Immature natural killer cell (primary cell): ENCODE measurements at regions not wholly inside any gene's neighbourhood (a gene's known extent, or its start where the extent isn't known, plus 50 kb on each side); places are given as distances from the start of the nearest gene placed in this dataset.

Experiments used
- DNase-seq, 3 donors: peaks; one replicate each; pipeline ENCODE4 v3.0.0; 2022; ENCODE audit warnings: mixed read lengths in 1 of 3
- H3K27ac Mint-ChIP-seq, 6 donors: one replicate each; pipeline ENCODE4 v1.8.0; 2020; ENCODE audit warnings: mixed read lengths in 6 of 6, mild to moderate bottlenecking in 5 of 6, inconsistent platforms in 4 of 6, moderate library complexity in 3 of 6
- H3K27me3 Mint-ChIP-seq, 3 donors: one replicate each; pipeline ENCODE4 v1.8.0; 2020 to 2021; ENCODE audit warnings: low read depth in 3 of 3, mild to moderate bottlenecking in 3 of 3, mixed read lengths in 3 of 3, moderate library complexity in 3 of 3, inconsistent platforms in 1 of 3
- H3K36me3 Mint-ChIP-seq, 3 donors: one replicate each; pipeline ENCODE4 v1.8.0; 2020; ENCODE audit warnings: mixed read lengths in 3 of 3, inconsistent platforms in 2 of 3, mild to moderate bottlenecking in 2 of 3
- H3K4me1 Mint-ChIP-seq, 2 donors: one replicate each; pipeline ENCODE4 v1.8.0; 2020; ENCODE audit warnings: inconsistent platforms in 2 of 2, mild to moderate bottlenecking in 2 of 2, mixed read lengths in 2 of 2, moderate library complexity in 1 of 2
- H3K4me3 Mint-ChIP-seq, 5 donors: one replicate each; pipeline ENCODE4 v1.8.0; 2020; ENCODE audit warnings: mild to moderate bottlenecking in 5 of 5, mixed read lengths in 5 of 5, inconsistent platforms in 3 of 5, moderate library complexity in 3 of 5
- H3K9me3 Mint-ChIP-seq, 6 donors: one replicate each; pipeline ENCODE4 v1.8.0; 2020; ENCODE audit warnings: mild to moderate bottlenecking in 6 of 6, mixed read lengths in 6 of 6, inconsistent platforms in 4 of 6, moderate library complexity in 3 of 6

DNA sequence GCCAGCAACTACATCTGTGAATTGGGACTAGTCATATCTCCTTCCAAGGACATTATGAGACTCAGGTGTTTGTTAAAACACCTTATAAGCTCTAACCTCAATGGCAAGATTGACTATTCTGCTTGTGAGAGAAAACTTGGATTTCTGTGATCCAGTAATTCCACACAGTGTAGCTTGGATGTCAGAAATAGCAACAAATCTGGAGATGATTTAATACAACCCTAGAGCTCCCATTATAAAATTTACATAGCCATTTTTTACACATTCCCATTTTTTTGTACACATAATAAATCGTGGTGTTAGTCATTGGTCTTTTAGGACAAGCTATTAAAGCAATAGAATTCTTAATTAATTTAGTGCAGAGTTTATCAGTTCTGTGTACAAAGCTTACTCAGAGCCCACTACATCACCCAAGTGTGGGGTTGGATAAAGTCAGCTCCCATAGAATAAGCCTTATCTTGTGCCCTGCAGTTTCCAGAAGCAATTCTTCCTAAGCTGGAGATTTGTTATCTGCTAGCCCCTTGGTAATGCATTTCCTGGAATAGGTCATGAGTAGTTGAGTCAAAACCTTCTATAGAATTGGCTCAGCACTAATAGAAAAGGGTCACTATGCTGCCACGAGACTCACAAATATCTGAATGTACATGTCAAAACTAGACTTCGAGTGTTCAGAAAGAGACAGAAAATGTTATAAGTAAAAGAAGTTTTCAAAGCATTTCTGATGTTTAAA, 434.0 kb upstream of the RUNX1 start:
- Mint-ChIP-seq H3K36me3 (peaks cover 0 to 3% (median 0%) of the 10 kb centered on the region in 3 donors), H3K4me3 (no peak overlapping the region), H3K27ac (no peak overlapping the region), H3K27me3 (peaks cover 2 to 20% (median 9%) of the 10 kb centered on the region in 3 donors), H3K4me1 (peaks cover 7 to 10% of the 10 kb centered on the region in 2 donors), H3K9me3 (peaks cover 0 to 15% (median under 1%) of the 10 kb centered on the region in 6 donors)
- DNase-seq = no peak

DNA sequence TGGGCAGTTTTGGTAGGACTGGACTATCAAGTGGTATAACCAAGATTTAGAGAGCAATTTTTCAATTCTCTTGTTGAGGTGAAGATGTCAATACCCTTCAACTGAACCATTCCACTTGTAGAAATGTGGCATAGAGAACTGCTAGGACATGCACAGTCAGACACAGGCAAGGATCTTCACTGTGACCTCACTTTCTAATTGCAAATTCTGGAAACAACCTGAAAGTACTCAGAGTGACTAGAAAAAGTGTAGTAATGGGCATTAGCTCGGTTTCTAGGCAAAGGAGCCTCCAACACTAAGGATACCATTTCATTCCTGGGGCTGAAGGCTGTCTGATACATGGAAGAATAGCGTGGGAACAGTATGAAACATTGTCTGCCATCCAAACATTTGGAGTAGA, 433.0 kb upstream of the RUNX1 start:
- no peak overlapping the region for H3K4me3 Mint-ChIP-seq
- peaks cover 0 to 3% (median 0%) of the 10 kb centered on the region in 3 donors for H3K36me3 Mint-ChIP-seq
- H3K9me3 Mint-ChIP-seq = peaks cover 0 to 15% (median under 1%) of the 10 kb centered on the region in 6 donors
- peaks cover 7 to 20% of the 10 kb centered on the region in 2 donors for H3K4me1 Mint-ChIP-seq
- peaks cover 2 to 13% (median 9%) of the 10 kb centered on the region in 3 donors for H3K27me3 Mint-ChIP-seq
- H3K27ac Mint-ChIP-seq = no peak overlapping the region
- DNase-seq = no peak

DNA sequence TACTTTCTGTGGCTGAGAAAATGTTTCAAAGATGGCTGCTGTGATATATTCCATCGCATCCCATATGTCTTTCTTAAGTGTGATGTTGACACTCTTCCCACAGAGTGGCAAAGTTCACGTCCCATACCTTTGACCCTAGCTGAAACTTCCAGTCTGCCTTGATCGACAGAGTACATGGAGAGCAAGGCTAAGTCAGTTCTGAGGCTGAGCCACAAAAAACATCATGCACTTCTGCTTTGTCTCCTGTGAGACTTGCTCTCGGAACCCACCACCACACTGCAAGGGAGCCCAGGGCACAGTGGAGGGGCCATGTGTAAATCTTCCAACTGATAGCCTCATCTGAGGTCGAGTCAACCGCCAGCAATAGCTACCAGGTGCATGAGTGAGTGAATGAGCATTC, 431.9 kb upstream of the RUNX1 start:
- Mint-ChIP-seq H3K27me3 (peaks cover 2 to 13% (median 9%) of the 10 kb centered on the region in 3 donors), H3K36me3 (peaks cover 0 to 3% (median 0%) of the 10 kb centered on the region in 3 donors), H3K27ac (no peak overlapping the region), H3K4me1 (peaks cover 12 to 30% of the 10 kb centered on the region in 2 donors), H3K9me3 (peaks cover 0 to 15% (median under 1%) of the 10 kb centered on the region in 6 donors), H3K4me3 (no peak overlapping the region)
- DNase-seq = no peak

DNA sequence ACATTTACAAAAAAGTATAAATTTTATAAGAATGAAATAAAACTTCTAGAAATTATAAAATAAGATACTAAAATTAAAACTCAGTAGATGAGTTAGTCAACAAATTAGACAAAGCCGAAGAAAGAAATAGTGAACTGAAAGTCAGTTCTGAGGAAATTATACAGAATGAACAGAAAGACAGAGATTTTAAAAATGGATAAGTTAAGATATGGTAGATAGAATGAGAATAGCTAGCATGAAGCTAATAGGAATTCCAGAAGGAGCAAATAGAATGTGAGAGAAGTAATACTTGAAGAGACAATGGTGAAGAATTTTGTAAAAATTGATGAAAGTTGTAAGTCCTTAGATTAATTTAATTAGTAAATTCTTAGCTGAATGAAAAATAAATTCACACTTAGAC, 430.4 kb upstream of the RUNX1 start:
- peaks cover 0 to 3% (median 0%) of the 10 kb centered on the region in 3 donors for H3K36me3 Mint-ChIP-seq
- peaks cover 19 to 38% of the 10 kb centered on the region in 2 donors for H3K4me1 Mint-ChIP-seq
- peaks cover 2 to 14% (median 9%) of the 10 kb centered on the region in 3 donors for H3K27me3 Mint-ChIP-seq
- no peak for DNase-seq
- H3K27ac Mint-ChIP-seq = no peak overlapping the region
- peaks cover 0 to 15% (median under 1%) of the 10 kb centered on the region in 6 donors for H3K9me3 Mint-ChIP-seq
- no peak overlapping the region for H3K4me3 Mint-ChIP-seq

DNA sequence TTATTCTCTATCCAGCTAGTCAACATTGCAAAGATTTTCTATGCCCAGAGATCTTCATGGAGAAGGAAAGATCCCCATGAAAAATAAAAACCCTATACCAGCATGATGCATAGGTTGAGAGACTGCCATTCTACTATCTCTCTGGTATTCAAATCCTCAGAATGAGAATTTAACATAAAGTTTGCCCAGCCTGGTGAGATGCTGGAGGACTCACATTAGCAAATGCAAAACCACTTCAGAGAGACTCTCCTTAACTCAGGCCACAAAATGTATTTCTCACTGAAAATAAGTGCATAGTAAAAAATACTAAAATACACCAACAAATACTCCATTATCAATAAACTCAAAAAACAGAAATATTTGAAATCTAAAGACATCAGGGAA, 430.0 kb upstream of the RUNX1 start:
- Mint-ChIP-seq H3K27ac (no peak overlapping the region), H3K27me3 (peaks cover 2 to 14% (median 7%) of the 10 kb centered on the region in 3 donors), H3K9me3 (peaks cover 0 to 15% (median under 1%) of the 10 kb centered on the region in 6 donors), H3K4me3 (no peak overlapping the region), H3K4me1 (peaks cover 19 to 38% of the 10 kb centered on the region in 2 donors), H3K36me3 (peaks cover 0 to 3% (median 0%) of the 10 kb centered on the region in 3 donors)
- DNase-seq = no peak

DNA sequence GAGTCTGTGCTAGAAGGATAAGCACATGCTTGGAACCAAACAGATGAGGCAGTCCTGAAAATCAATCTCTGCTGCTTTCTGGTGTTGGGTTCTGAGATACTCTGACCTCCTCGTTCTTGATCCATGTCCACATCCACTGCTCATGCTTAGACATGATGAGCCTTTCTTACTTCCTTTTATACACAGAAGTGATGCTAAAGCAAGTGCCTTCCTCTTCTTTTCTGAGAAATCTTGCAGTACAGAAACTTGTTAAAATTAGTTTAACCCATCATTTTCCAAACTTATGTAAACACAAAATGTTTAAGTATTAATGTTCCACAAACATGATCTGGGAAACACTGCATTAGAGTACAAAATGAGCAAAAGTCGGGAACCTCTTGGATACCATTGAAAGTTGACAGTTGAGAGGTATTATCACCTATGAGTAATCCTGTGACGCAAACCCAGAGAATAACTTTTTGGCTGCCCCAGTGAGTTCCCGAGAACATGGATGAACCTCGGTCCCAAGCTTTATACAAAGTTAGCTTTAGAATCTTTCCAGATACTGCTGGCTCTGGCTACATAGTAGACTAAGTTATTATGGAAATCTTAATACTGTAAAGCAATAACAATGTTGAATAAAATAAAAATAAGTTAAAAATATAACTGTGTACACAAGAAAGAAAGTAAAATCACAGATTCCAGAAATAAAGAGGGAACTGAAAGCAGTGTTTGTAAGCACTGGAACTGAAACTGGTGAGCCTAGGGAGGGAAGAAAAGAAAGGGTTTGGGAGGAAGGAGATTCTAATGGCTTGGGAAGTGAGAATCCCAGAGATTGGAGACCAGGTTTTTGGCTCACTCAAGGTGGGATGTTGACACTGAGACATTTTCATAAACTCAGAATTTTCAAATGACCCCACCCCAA, 429.3 kb upstream of the RUNX1 start:
- no peak for DNase-seq
- peaks cover 0 to 14% (median 6%) of the 10 kb centered on the region in 3 donors for H3K27me3 Mint-ChIP-seq
- no peak overlapping the region for H3K27ac Mint-ChIP-seq
- H3K9me3 Mint-ChIP-seq = peaks cover 0 to 15% (median under 1%) of the 10 kb centered on the region in 6 donors
- peak overlapping the region in 1 of 5 donors; percentile 45 for H3K4me3 Mint-ChIP-seq
- peaks cover 0 to 3% (median 0%) of the 10 kb centered on the region in 3 donors for H3K36me3 Mint-ChIP-seq
- peaks cover 19 to 38% of the 10 kb centered on the region in 2 donors for H3K4me1 Mint-ChIP-seq

DNA sequence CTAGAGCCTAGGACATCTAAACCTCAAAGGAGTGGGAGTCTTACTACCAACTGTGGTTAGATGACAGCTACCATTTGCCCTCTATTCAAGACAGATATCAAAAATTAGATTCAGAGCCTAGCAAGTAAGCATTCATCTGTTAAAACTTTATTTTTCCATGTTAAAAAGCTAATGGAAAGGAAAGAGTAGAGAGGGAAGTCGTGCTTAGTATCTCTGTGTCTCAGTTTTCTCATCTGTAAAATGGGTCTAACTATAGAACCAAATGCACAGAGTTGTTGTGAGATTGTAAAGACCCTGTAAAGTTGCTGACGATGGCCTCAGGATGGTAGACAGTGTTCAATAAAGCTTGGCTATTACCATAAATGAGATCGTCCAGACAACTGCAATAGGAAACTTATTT, 428.5 kb upstream of the RUNX1 start:
- Mint-ChIP-seq H3K4me3 (no peak overlapping the region), H3K36me3 (peaks cover 0 to 3% (median 0%) of the 10 kb centered on the region in 3 donors), H3K4me1 (peaks cover 19 to 38% of the 10 kb centered on the region in 2 donors), H3K9me3 (peaks cover 0 to 15% (median under 1%) of the 10 kb centered on the region in 6 donors), H3K27ac (no peak overlapping the region), H3K27me3 (peaks cover 2 to 15% (median 6%) of the 10 kb centered on the region in 3 donors)
- DNase-seq = no peak

DNA sequence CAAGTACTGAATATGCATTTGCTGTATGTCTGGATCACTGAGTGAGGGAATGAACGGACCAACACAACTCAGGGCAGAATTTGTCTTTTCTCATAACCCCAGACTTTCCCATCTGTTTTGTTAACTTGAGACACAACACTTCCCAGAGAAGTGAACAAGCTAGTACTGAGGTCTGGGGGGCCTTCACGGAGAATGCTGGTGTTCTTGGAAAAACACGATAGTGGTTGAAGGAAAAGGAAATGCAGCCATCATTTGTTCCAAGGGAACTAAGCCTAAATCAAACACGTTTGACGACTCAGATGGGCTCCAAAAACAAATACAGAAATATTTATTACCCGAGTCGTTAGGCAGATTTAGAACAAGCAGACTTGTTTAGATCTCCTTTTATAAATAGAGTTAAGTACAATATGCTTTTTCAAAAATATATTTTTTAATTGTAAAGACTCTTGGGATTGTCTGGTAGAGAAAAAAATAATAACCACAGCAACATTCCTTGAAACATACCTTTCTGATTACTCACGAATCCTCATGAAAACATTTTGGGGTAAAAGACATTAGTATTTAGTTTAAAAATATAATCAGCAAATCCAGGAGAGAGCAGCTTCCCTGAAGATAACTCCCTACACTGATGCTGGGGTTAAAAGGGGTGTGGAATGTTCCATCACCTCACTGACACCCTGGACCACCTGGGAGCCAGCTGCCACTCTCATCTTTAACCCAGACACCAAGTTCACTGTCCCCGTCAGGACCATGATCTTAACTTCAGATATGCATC, 427.7 kb upstream of the RUNX1 start:
- no peak for DNase-seq
- Mint-ChIP-seq H3K4me1 (peaks cover 19 to 38% of the 10 kb centered on the region in 2 donors), H3K4me3 (peak overlapping the region in 1 of 5 donors; percentile 73), H3K36me3 (peaks cover 0 to 3% (median 0%) of the 10 kb centered on the region in 3 donors), H3K9me3 (peaks cover 0 to 15% (median under 1%) of the 10 kb centered on the region in 6 donors), H3K27ac (no peak overlapping the region), H3K27me3 (peaks cover 2 to 14% (median 6%) of the 10 kb centered on the region in 3 donors)

DNA sequence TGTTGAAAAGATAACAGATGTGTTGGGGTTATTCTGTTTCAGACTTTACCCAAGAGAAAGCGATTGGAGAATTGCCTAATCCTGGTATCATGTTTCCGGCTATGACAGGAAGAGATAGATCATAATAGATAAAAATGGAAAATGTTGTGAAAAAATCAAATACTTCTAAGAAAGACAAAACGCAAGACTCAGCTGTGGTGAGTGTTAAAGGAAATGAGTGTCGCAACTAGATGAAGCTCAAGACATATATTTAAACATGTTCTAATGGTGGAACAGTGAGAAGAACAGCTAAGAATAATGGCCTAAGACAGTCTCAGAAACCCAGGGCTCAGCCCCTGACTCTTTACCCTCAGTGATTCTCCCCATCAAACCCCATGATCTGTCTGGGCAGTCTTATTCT, 426.7 kb upstream of the RUNX1 start:
- Mint-ChIP-seq H3K36me3 (peaks cover 0 to 3% (median 0%) of the 10 kb centered on the region in 3 donors), H3K9me3 (peaks cover 0 to 15% (median under 1%) of the 10 kb centered on the region in 6 donors), H3K27me3 (peaks cover 2 to 14% (median 5%) of the 10 kb centered on the region in 3 donors), H3K4me1 (peaks cover 19 to 38% of the 10 kb centered on the region in 2 donors), H3K4me3 (peak overlapping the region in 4 of 5 donors; percentile 1 to 73 (median 10)), H3K27ac (peak overlapping the region in 2 of 6 donors; percentile 2 to 53)
- no peak for DNase-seq

DNA sequence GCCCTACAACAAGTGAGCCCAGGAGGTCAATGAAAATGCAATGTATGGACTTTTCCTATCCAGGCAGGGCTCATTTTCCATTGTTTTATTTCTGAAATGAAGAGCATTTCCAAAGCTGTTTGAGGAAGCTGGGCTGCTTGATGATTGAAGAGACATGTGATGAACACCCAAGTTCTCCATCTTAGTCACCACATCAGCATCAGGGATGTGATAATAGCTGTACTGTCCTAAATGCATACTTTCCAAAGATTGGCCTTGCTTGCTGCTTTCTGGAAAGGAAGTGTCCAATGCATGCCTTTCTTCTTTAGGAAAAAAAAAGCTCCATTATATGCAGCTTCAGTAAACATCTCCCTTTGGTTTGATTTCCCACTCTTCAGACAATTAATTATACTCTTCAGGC, 425.9 kb upstream of the RUNX1 start:
- peaks cover 0 to 3% (median 0%) of the 10 kb centered on the region in 3 donors for H3K36me3 Mint-ChIP-seq
- peaks cover 0 to 12% (median under 1%) of the 10 kb centered on the region in 6 donors for H3K9me3 Mint-ChIP-seq
- peaks cover 19 to 38% of the 10 kb centered on the region in 2 donors for H3K4me1 Mint-ChIP-seq
- no peak overlapping the region for H3K4me3 Mint-ChIP-seq
- H3K27ac Mint-ChIP-seq = no peak overlapping the region
- H3K27me3 Mint-ChIP-seq = peaks cover 2 to 14% (median 5%) of the 10 kb centered on the region in 3 donors
- DNase-seq = no peak

DNA sequence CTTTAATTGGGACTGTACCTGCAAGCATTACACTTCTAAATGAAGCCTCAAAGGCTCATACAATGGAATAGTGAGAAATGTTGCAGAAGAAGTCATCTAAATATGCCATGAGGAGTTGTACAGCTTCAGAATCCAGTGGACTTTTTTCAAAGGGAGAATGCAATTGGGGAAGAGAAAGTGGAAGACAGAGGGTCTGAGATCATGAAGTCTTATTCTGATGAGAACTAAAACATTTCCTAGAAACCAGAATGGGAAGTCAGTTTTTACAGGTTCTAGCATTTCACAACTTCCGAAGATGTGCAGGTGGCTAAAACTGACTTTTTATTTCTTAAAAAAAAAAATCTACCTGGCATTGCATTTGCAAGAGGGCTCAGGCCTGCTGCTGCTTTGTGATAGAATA, 424.4 kb upstream of the RUNX1 start:
- Mint-ChIP-seq H3K4me1 (peaks cover 15 to 31% of the 10 kb centered on the region in 2 donors), H3K4me3 (no peak overlapping the region), H3K36me3 (no peaks in the 10 kb centered on the region), H3K27ac (no peak overlapping the region), H3K27me3 (peaks cover 0 to 8% (median 2%) of the 10 kb centered on the region in 3 donors), H3K9me3 (no peaks in the 10 kb centered on the region)
- no peak for DNase-seq

DNA sequence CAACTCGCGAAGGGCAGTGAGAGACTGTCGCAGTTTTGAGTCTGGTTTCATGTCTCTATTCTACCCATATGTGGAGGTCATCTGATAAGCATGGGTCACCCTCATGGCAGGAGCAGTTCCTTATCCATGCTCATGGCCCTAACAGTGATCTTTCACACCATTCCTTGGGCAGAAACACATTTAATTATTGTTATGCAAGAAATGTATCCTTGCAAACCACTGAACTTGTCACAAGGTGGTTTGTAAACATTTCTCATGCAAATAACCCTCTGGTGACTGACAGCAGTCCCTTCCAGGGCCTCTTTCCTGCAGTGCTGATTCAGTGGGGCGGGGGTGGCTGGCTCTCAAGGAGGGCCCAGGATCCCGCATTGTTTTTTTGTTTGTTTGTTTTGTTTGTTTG, 421.4 kb upstream of the RUNX1 start:
- Mint-ChIP-seq H3K9me3 (no peaks in the 10 kb centered on the region), H3K4me3 (no peak overlapping the region), H3K27me3 (peaks cover 2 to 6% (median 5%) of the 10 kb centered on the region in 3 donors), H3K4me1 (peaks cover 2 to 3% of the 10 kb centered on the region in 2 donors), H3K27ac (no peak overlapping the region), H3K36me3 (peaks cover 0 to 4% (median 0%) of the 10 kb centered on the region in 3 donors)
- no peak for DNase-seq

DNA sequence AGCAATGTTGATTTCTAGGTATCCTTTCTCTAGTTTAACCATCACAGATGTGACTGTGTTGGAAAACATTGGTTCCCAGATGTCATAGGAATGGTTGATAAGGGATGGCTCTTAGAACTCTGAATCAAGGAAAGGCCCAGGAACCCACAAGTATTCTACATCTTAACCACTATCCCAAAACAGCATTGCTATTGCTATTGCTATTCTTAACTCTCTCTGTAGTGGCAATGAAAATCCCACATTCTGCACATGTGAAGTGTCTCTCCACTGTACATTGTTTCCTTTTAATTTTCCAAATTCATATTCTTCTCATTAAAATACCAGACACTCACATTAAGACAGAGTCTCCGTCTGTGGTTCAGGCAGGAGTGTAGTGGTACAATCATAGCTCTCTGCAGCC, 420.4 kb upstream of the RUNX1 start:
- H3K27ac Mint-ChIP-seq = no peak overlapping the region
- H3K4me3 Mint-ChIP-seq = no peak overlapping the region
- H3K36me3 Mint-ChIP-seq = peaks cover 0 to 4% (median 0%) of the 10 kb centered on the region in 3 donors
- no peaks in the 10 kb centered on the region for H3K9me3 Mint-ChIP-seq
- DNase-seq = no peak
- no peaks in the 10 kb centered on the region for H3K4me1 Mint-ChIP-seq
- H3K27me3 Mint-ChIP-seq = peaks cover 2 to 7% (median 2%) of the 10 kb centered on the region in 3 donors
